ENCODE measurements at regions not wholly inside any gene's neighbourhood (a gene's known extent, or its start where the extent isn't known, plus 50 kb on each side); places are given as distances from the start of the nearest gene placed in this dataset.

GRCh38 chr3:10566451-10566850 lies 61.1 kb upstream of the ATP2B2 start:
- no peak for DNase-seq (ENCODE audit: low spot score)
- TF ChIP-seq, protein P1, sequence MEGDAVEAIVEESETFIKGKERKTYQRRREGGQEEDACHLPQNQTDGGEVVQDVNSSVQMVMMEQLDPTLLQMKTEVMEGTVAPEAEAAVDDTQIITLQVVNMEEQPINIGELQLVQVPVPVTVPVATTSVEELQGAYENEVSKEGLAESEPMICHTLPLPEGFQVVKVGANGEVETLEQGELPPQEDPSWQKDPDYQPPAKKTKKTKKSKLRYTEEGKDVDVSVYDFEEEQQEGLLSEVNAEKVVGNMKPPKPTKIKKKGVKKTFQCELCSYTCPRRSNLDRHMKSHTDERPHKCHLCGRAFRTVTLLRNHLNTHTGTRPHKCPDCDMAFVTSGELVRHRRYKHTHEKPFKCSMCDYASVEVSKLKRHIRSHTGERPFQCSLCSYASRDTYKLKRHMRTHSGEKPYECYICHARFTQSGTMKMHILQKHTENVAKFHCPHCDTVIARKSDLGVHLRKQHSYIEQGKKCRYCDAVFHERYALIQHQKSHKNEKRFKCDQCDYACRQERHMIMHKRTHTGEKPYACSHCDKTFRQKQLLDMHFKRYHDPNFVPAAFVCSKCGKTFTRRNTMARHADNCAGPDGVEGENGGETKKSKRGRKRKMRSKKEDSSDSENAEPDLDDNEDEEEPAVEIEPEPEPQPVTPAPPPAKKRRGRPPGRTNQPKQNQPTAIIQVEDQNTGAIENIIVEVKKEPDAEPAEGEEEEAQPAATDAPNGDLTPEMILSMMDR (IDR thresholded peaks at IDR 0.05) = no peak

DNA sequence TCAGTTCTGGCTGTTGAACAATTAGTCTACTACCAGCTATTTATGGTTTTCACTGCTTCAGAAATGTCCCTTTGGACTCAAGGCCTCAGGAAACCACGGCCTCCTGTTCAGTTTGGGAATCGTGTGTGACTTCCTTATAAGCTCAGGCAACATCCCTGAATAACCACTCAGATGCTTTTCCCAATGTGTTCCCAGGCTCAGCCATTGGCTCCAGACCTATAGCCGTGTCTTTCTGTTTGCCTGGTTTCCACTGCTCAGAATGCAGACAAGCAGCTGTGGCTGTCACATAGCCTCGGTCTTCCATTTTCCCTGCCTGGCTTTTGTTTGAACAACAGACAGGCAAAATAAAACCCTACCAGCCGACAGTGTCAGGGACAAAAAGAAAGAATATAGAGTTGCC lies 63.2 kb upstream of the ATP2B2 start:
- H3K4me3 ChIP-seq = no peak overlapping the region
- H3K36me3 ChIP-seq = no peaks in the 10 kb centered on the region
- TF ChIP-seq, protein P1 (IDR thresholded peaks at IDR 0.05) = no peak
- no peaks in the 10 kb centered on the region for H3K27me3 ChIP-seq
- H3K27ac ChIP-seq = no peak overlapping the region
- H3K4me1 ChIP-seq = no peaks in the 10 kb centered on the region
- no peak for DNase-seq (ENCODE audit: low spot score)
- no peaks in the 10 kb centered on the region for H3K9me3 ChIP-seq

More at GRCh38 chr3:10566451-10566850, 61.1 kb upstream of the ATP2B2 start:
- Histone ChIP-seq H3K36me3 (no peaks in the 10 kb centered on the region), H3K27me3 (no peaks in the 10 kb centered on the region), H3K4me1 (no peaks in the 10 kb centered on the region), H3K4me3 (no peak overlapping the region), H3K9me3 (no peaks in the 10 kb centered on the region), H3K27ac (no peak overlapping the region)

- Histone ChIP-seq H3K27me3 (no peaks in the 10 kb centered on the region), H3K27ac (no peak overlapping the region), H3K9me3 (no peaks in the 10 kb centered on the region), H3K4me1 (no peaks in the 10 kb centered on the region), H3K36me3 (no peaks in the 10 kb centered on the region), H3K4me3 (no peak overlapping the region)
- TF ChIP-seq, protein P1 (IDR thresholded peaks at IDR 0.05) = no peak
- no peak for DNase-seq (ENCODE audit: low spot score)
Observed at GRCh38 chr3:10570196-10570946, 65.0 kb upstream of the ATP2B2 start.

DNA sequence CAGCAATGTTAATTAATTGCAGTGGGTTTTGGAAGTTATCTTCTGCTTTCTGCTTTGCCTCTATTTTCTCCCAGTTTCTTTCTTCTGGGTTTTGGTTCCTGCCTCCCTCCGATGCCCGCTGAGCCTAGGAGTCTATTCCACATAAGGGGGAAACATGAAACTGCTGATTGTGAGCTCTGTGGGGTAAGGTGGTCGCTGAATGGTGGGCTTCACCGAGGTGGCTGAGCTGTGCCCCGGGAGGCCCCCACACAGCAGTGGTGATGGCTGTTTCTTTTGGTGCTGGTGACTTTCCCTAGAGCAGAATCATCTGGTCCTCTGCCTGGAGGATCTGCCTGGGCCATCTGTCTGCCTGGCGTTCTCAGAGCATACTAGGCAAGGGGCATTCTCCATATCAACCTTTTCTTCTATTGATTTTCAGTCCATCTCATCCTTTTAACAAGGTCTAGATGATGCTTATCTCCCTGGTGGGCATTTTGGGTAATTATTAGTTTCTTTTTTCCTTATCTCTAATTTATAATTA lies 68.8 kb upstream of the ATP2B2 start:
- Histone ChIP-seq H3K9me3 (no peaks in the 10 kb centered on the region), H3K27ac (no peak overlapping the region), H3K4me3 (no peak overlapping the region), H3K36me3 (no peaks in the 10 kb centered on the region), H3K27me3 (no peaks in the 10 kb centered on the region), H3K4me1 (peaks cover 0 to 5% of the 10 kb centered on the region in 2 donors)
- TF ChIP-seq, protein P1 (IDR thresholded peaks at IDR 0.05) = no peak
- no peak for DNase-seq (ENCODE audit: low spot score)

DNA sequence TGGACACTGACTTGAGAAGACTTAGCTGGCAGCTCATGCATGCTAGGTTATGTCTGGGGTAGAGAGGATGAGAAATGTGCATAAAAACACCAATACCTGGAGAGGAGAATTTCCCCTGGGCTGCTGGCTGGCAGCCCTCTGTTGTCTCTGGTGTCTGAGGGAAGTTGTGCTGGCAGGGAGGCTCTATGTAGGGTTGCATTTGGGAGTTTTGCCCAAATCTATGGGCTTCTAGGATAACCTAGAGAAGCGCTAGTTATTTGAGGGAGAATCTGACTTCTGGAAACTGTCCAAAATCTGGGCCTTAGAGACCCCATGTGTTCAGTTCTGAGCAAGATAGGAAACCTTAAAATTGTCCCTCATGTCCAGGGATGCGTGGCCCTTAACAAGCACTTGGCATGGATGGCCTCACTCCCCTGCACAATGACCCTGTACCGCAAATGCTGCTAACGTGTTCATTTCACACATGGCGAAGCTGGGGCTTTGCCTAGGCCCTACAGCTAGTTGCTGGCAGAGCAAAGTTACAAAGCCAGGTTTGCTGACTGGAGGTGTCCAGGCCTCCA lies 70.3 kb upstream of the ATP2B2 start:
- Histone ChIP-seq H3K4me1 (peaks cover 0 to 5% of the 10 kb centered on the region in 2 donors), H3K27me3 (no peaks in the 10 kb centered on the region), H3K9me3 (no peaks in the 10 kb centered on the region), H3K4me3 (no peak overlapping the region), H3K36me3 (no peaks in the 10 kb centered on the region), H3K27ac (no peak overlapping the region)
- DNase-seq (ENCODE audit: low spot score) = no peak
- TF ChIP-seq, protein P1 (IDR thresholded peaks at IDR 0.05) = no peak

Measured in right atrium auricular region (tissue), 2 donors.